ENCODE measurements at regions not wholly inside any gene's neighbourhood (a gene's known extent, or its start where the extent isn't known, plus 50 kb on each side); places are given as distances from the start of the nearest gene placed in this dataset.

DNA sequence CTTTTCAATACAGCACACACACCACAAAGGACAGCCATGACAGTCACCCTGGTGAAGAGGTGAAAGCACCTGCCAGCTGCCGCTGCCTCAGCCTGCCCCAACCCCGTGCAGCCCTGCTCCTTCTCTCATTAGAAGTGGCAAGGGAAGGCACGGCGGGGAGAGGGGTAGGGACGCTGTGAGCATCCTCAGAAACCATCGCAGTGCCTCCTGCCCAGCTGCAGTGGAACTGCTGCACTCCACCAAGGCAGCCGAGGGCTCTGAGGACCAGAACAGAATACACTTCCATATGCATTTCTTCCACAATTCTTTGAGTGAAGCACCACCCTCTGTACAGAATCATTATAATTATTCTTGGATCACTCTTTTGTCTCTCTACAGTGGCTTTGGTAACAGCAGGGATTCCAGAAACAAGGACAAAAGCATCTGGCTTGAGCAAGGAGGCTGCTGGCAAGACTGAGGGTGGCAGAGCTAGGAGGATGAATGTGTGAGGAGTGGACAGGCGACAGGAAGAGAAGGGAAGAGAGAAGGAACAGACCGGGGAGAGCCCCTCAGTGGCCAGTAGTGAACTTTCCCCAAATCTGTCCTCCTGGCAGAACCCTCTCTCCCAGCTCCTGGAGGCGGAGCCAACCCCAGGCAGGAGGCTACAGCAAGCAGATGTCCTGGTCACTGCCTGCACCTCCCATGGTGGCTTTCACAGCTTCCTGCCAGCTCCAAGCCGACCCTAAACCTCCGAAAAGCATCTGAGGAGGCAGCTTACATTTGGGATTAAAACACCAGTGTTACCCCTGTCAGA is 73.2 kb downstream of the MTNR1A start:
- TF ChIP-seq SPI1 (IDR thresholded peaks at IDR 0.05; ENCODE audit: low read depth, low read length) (no peak), TAF1 (IDR thresholded peaks at IDR 0.05; ENCODE audit: low read depth, low read length) (no peak), POLR2AphosphoS5 (IDR thresholded peaks at IDR 0.05; ENCODE audit: low read depth, low read length) (no peak), POLR2A (IDR thresholded peaks at IDR 0.05; ENCODE audit: low read depth, low read length) (no peak), PAX5 (IDR thresholded peaks at IDR 0.05; ENCODE audit: insufficient read depth, low read length, severe bottlenecking) (no peak)
